ENCODE measurements at regions not wholly inside any gene's neighbourhood (a gene's known extent, or its start where the extent isn't known, plus 50 kb on each side); places are given as distances from the start of the nearest gene placed in this dataset.

DNA sequence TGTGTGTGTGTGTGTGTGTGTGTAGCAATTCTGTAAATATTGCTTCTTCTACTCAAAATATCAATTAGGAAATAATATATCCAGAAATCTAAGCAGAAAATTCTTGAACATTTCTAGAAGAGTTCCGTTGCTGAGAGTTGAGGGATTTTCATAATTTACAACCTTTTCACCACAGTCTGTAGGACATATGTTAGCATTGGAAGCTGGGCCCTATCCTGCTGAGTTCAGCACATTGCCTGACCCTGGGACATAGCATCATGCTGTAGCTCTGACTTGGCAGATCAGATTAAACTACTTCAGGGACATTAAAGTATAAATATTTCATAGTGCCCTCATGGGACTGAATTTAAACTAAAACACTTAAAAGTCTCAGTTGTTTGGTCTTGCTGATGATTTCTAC, 129.2 kb upstream of the KCNH7 start:
- Histone ChIP-seq H3K4me3 (ENCODE audit: low read length in 3 of 3) (no peak overlapping the region), H3K27ac (ENCODE audit: low read depth in 2 of 2, low read length in 2 of 2) (no peak overlapping the region), H3K9ac (ENCODE audit: low read length in 3 of 3) (no peak overlapping the region), H3K4me1 (ENCODE audit: control insufficient read depth in 2 of 3, insufficient read depth in 2 of 3, low read depth in 1 of 3, low read length in 3 of 3) (no peaks in the 10 kb centered on the region), H3K9me3 (ENCODE audit: control insufficient read depth in 2 of 3, insufficient read depth in 1 of 3, low read length in 3 of 3) (no peaks in the 10 kb centered on the region), H3K36me3 (ENCODE audit: control insufficient read depth in 2 of 3, insufficient read depth in 3 of 3, low read length in 3 of 3) (no peaks in the 10 kb centered on the region), H3K27me3 (ENCODE audit: control insufficient read depth, insufficient read depth, low read length) (no peaks in the 10 kb centered on the region)
- intact Hi-C loops (cut with DNase I): no loop called here
- FAIRE-seq (no peak), DNase-seq (no peak)
- TF ChIP-seq, protein P1, sequence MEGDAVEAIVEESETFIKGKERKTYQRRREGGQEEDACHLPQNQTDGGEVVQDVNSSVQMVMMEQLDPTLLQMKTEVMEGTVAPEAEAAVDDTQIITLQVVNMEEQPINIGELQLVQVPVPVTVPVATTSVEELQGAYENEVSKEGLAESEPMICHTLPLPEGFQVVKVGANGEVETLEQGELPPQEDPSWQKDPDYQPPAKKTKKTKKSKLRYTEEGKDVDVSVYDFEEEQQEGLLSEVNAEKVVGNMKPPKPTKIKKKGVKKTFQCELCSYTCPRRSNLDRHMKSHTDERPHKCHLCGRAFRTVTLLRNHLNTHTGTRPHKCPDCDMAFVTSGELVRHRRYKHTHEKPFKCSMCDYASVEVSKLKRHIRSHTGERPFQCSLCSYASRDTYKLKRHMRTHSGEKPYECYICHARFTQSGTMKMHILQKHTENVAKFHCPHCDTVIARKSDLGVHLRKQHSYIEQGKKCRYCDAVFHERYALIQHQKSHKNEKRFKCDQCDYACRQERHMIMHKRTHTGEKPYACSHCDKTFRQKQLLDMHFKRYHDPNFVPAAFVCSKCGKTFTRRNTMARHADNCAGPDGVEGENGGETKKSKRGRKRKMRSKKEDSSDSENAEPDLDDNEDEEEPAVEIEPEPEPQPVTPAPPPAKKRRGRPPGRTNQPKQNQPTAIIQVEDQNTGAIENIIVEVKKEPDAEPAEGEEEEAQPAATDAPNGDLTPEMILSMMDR (IDR thresholded peaks at IDR 0.05; ENCODE audit: borderline replicate concordance, extremely low read depth, insufficient read depth): no peak

DNA sequence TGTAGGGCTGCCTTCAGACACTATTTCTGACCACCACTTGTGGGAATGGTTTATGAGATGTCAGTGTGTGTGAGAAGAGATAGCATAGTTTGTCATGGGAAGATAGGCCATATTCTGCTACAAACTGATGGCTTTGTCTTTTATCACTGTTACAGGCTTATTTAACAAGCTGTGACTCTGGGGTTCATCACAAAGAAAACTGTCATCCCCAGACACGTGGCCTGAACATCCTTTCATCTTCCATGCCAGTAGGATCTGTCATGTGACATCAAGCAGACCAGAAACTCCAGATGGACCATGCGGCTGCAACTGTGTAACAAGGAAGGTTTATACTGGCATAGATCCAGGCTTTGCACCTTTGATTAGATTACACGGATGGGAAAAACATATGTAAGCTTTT, 128.6 kb upstream of the KCNH7 start:
- Histone ChIP-seq H3K27me3 (ENCODE audit: control insufficient read depth, insufficient read depth, low read length) (no peaks in the 10 kb centered on the region), H3K27ac (ENCODE audit: low read depth in 2 of 2, low read length in 2 of 2) (no peak overlapping the region), H3K9me3 (ENCODE audit: control insufficient read depth in 2 of 3, insufficient read depth in 1 of 3, low read length in 3 of 3) (no peaks in the 10 kb centered on the region), H3K4me3 (ENCODE audit: low read length in 3 of 3) (no peak overlapping the region), H3K9ac (ENCODE audit: low read length in 3 of 3) (no peak overlapping the region), H3K36me3 (ENCODE audit: control insufficient read depth in 2 of 3, insufficient read depth in 3 of 3, low read length in 3 of 3) (no peaks in the 10 kb centered on the region), H3K4me1 (ENCODE audit: control insufficient read depth in 2 of 3, insufficient read depth in 2 of 3, low read depth in 1 of 3, low read length in 3 of 3) (no peaks in the 10 kb centered on the region)
- FAIRE-seq (no peak), DNase-seq (no peak)
- TF ChIP-seq, protein P1 (IDR thresholded peaks at IDR 0.05; ENCODE audit: borderline replicate concordance, extremely low read depth, insufficient read depth): no peak
- intact Hi-C loops (cut with DNase I): no loop called here

DNA sequence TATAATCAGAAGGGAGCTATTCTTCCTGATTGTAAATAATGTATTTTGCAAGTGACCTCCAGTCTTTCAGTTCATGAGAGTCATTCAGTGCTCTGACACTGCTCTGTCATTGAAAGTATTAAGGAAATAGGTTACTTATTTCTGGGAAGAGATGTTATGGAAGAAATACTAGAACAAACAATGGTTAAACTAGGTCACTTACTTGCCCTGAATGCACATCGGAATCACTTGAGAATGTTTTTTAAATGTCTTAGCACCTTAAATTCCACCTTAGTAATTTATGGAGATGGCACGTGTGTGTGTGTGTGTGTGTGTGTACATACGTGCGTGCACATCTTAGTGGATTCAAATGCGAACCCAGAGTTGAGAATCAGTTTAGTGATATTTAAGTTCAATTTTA, 126.6 kb upstream of the KCNH7 start:
- peak in 2 of 5 donors; percentile 3 to 5 for DNase-seq
- no peak overlapping the region for H3K9ac ChIP-seq (ENCODE audit: low read length in 3 of 3)

DNA sequence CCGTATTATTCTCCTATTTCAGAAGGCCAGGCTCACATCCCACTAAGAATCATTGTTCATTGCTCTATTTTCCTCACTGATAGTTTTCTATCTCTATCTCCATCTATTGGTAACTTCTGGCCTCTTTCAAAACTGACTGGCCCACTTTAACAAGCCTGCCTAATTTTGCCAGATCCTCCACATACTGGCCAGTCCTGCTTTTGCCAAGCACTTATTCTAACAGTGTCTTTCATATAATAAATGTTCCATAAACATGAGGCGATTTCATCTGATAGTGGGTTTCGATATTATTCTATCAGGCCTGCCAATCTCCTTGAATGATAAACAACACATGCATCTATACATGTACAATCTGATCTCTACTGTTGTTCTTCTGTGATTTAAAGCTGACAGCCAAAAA, 125.9 kb upstream of the KCNH7 start:
- H3K4me3 ChIP-seq (ENCODE audit: low read length in 3 of 3): no peak overlapping the region
- no peak for DNase-seq
- intact Hi-C loops (cut with DNase I): no loop called here
- no peak overlapping the region for H3K9ac ChIP-seq (ENCODE audit: low read length in 3 of 3)
- H3K27ac ChIP-seq (ENCODE audit: low read depth in 2 of 2, low read length in 2 of 2): no peak overlapping the region
- TF ChIP-seq, protein P1 (IDR thresholded peaks at IDR 0.05; ENCODE audit: borderline replicate concordance, extremely low read depth, insufficient read depth): no peak
- no peak for FAIRE-seq
- no peaks in the 10 kb centered on the region for H3K9me3 ChIP-seq (ENCODE audit: control insufficient read depth in 2 of 3, insufficient read depth in 1 of 3, low read length in 3 of 3)
- no peaks in the 10 kb centered on the region for H3K27me3 ChIP-seq (ENCODE audit: control insufficient read depth, insufficient read depth, low read length)
- H3K36me3 ChIP-seq (ENCODE audit: control insufficient read depth in 2 of 3, insufficient read depth in 3 of 3, low read length in 3 of 3): no peaks in the 10 kb centered on the region
- H3K4me1 ChIP-seq (ENCODE audit: control insufficient read depth in 2 of 3, insufficient read depth in 2 of 3, low read depth in 1 of 3, low read length in 3 of 3): no peaks in the 10 kb centered on the region

More for the DNA sequence above, 126.6 kb upstream of the KCNH7 start:
- TF ChIP-seq, protein P1 (IDR thresholded peaks at IDR 0.05; ENCODE audit: borderline replicate concordance, extremely low read depth, insufficient read depth): no peak
- Histone ChIP-seq H3K36me3 (ENCODE audit: control insufficient read depth in 2 of 3, insufficient read depth in 3 of 3, low read length in 3 of 3) (no peaks in the 10 kb centered on the region), H3K27me3 (ENCODE audit: control insufficient read depth, insufficient read depth, low read length) (no peaks in the 10 kb centered on the region), H3K27ac (ENCODE audit: low read depth in 2 of 2, low read length in 2 of 2) (no peak overlapping the region), H3K4me3 (ENCODE audit: low read length in 3 of 3) (no peak overlapping the region), H3K4me1 (ENCODE audit: control insufficient read depth in 2 of 3, insufficient read depth in 2 of 3, low read depth in 1 of 3, low read length in 3 of 3) (no peaks in the 10 kb centered on the region), H3K9me3 (ENCODE audit: control insufficient read depth in 2 of 3, insufficient read depth in 1 of 3, low read length in 3 of 3) (no peaks in the 10 kb centered on the region)
- intact Hi-C loops (cut with DNase I): no loop called here
- no peak for FAIRE-seq
